Upper lobe of left lung (tissue), 6 donors: ENCODE measurements at regions not wholly inside any gene's neighbourhood (a gene's known extent, or its start where the extent isn't known, plus 50 kb on each side); places are given as distances from the start of the nearest gene placed in this dataset.

ENCODE experiments used
- ATAC-seq, 2 donors: fragments of 200-7000 bp; cut with Tn5 transposase; one replicate each; pipeline ENCODE4 v1.9.1; 2022; ENCODE audit warnings: mild to moderate bottlenecking in 2 of 2, moderate library complexity in 2 of 2; ENCODE audit not compliant: low FRiP score in 2 of 2
- DNase-seq, 2 donors: peaks; one replicate each; pipeline ENCODE4 v3.0.0-alpha.2; 2019 to 2020
- H3K27ac ChIP-seq, 4 donors: fragments of 200-600 bp; sonication (generic); one replicate each; pipeline ENCODE4 v1.5.1; 2016 to 2019
- H3K27me3 ChIP-seq, 4 donors: fragments of 200-600 bp; sonication (generic); one replicate each; pipeline ENCODE4 v1.5.1; 2017 to 2019
- H3K36me3 ChIP-seq, 4 donors: fragments of 200-600 bp; sonication (generic); one replicate each; pipeline ENCODE4 v1.5.1; 2016 to 2019
- H3K4me1 ChIP-seq, 4 donors: fragments of 200-600 bp; sonication (generic); one replicate each; pipeline ENCODE4 v1.5.1; 2018 to 2019
- H3K4me3 ChIP-seq, 4 donors: fragments of 200-600 bp; sonication (generic); one replicate each; pipeline ENCODE4 v1.5.1; 2017 to 2019; ENCODE audit warnings: mild to moderate bottlenecking in 2 of 4, moderate library complexity in 1 of 4
- H3K9me3 ChIP-seq, 4 donors: fragments of 200-600 bp; sonication (generic); one replicate each; pipeline ENCODE4 v1.5.1; 2018 to 2019
- EP300 ChIP-seq, 4 donors: sonication (generic); formaldehyde crosslinking; IDR thresholded peaks; one replicate each; pipeline ENCODE4 v1.5.1; 2017; ENCODE audit warnings: antibody characterized with exemption in 4 of 4, control low read depth in 2 of 4
- POLR2A ChIP-seq, 4 donors: fragments of 450-650 bp; IDR thresholded peaks; one replicate each; pipeline ENCODE4 v1.5.1; 2016 to 2017; ENCODE audit warnings: antibody characterized with exemption in 4 of 4, mild to moderate bottlenecking in 2 of 4
- POLR2AphosphoS5 ChIP-seq, 2 donors: sonication (generic); formaldehyde crosslinking; IDR thresholded peaks; one replicate each; pipeline ENCODE4 v1.5.1; 2017; ENCODE audit warnings: antibody characterized with exemption in 2 of 2
- WGBS, 2 donors: methylation state at CpG; one replicate each; pipeline ENCODE4 v1.1.5; 2017 to 2018; 5-methylcytosine and 5-hydroxymethylcytosine counted together
- TF ChIP-seq, protein P1 (sequence below), 6 experiments: fragments of 450-650 bp in 4 of 6; fragments of 200-600 bp in 2 of 6; sonication (generic) in 2 of 6; IDR thresholded peaks; one replicate each; pipeline ENCODE4 v1.5.1; 2016 to 2019; ENCODE audit warnings: antibody characterized with exemption in 6 of 6
- donor health status: DM: no; HTN: no; CAD: no; lungs with moderate emphysema.
- donor health status: DM: no; HTN: yes; CAD: no; lungs with severe emphysema.

DNA sequence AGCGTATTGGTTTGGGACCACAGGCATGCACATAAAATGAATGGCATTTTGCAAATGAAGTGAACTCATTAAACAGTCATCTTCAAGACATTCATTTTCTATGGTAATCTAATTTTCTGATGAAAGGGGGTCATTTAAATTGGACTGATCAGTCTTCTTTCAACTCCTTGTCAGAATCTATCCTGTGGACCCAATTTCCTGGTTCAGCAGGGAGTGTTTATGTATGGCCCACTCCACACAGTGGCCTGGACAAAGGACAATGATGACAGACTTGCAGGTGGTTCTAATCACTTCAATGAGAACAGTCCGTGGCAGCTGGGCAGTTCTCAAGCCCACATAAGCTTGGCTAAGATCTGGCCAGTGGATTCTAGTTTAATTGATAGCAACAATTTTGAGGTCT lies 448.1 kb downstream of the DCDC2C start:
- Histone ChIP-seq H3K4me1 (no peaks in the 10 kb centered on the region), H3K27me3 (no peaks in the 10 kb centered on the region), H3K36me3 (no peaks in the 10 kb centered on the region), H3K4me3 (no peak overlapping the region), H3K9me3 (no peaks in the 10 kb centered on the region), H3K27ac (no peak overlapping the region)
- WGBS, 2 donors, result 66 to 70% methylated on average over 2 of the region's 2 CpGs
- TF ChIP-seq POLR2AphosphoS5 (IDR thresholded peaks at IDR 0.05) (no peak), EP300 (IDR thresholded peaks at IDR 0.05) (no peak), POLR2A (IDR thresholded peaks at IDR 0.05) (no peak)
- TF ChIP-seq, protein P1, sequence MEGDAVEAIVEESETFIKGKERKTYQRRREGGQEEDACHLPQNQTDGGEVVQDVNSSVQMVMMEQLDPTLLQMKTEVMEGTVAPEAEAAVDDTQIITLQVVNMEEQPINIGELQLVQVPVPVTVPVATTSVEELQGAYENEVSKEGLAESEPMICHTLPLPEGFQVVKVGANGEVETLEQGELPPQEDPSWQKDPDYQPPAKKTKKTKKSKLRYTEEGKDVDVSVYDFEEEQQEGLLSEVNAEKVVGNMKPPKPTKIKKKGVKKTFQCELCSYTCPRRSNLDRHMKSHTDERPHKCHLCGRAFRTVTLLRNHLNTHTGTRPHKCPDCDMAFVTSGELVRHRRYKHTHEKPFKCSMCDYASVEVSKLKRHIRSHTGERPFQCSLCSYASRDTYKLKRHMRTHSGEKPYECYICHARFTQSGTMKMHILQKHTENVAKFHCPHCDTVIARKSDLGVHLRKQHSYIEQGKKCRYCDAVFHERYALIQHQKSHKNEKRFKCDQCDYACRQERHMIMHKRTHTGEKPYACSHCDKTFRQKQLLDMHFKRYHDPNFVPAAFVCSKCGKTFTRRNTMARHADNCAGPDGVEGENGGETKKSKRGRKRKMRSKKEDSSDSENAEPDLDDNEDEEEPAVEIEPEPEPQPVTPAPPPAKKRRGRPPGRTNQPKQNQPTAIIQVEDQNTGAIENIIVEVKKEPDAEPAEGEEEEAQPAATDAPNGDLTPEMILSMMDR (IDR thresholded peaks at IDR 0.05), result no peak
- no peak for ATAC-seq
- no peak for DNase-seq

DNA sequence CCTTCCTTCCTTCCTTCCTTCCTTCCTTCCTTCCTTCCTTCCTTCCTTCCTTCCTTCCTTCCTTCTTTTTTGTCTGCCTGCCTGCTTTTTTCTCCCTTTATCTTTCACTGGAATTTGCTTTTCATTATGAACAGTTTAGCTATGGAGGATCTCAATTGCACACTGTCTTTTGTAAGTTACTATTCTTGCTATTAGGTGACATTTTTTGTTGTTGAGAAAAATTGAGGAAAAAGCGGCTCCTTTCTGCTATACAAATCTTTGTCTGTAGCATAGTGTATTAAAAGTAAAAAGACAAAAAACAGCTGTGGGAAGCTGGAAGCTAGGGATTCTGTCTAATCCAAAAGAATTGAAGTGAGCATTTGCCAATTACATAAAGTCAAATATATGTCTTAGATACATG lies 448.7 kb downstream of the DCDC2C start:
- no peak for TF ChIP-seq POLR2A (IDR thresholded peaks at IDR 0.05)
- no peak for TF ChIP-seq EP300 (IDR thresholded peaks at IDR 0.05)
- TF ChIP-seq, protein P1 (IDR thresholded peaks at IDR 0.05), result no peak
- no peak for TF ChIP-seq POLR2AphosphoS5 (IDR thresholded peaks at IDR 0.05)
- Histone ChIP-seq H3K4me3 (no peak overlapping the region), H3K4me1 (no peaks in the 10 kb centered on the region), H3K36me3 (no peaks in the 10 kb centered on the region), H3K27me3 (no peaks in the 10 kb centered on the region), H3K9me3 (no peaks in the 10 kb centered on the region), H3K27ac (no peak overlapping the region)
- no peak for ATAC-seq
- WGBS, 2 donors, result 90 to 96% methylated on average over 1 of the region's 1 CpG
- no peak for DNase-seq

DNA sequence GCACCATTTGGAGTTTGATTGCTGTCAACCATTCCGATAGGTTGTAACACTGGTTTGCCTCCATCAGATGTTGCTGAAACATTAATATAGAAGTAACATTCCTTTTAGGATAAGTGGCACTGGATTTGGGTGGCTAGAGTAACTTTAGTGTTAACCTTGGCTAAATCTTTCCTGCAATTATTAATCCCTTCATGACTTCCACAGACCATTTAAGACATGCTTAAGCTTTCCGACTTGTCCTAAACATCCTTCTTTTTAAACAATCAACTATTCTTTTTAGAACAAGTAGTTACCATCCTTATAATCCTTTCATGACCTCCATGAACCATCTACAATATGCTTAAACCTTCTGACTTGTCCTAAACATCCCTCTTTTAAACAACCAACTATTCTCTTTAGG lies 465.5 kb downstream of the DCDC2C start:
- DNase-seq (no peak), ATAC-seq (no peak)
- no peaks in the 10 kb centered on the region for H3K36me3 ChIP-seq
- H3K27me3 ChIP-seq, result no peaks in the 10 kb centered on the region
- TF ChIP-seq EP300 (IDR thresholded peaks at IDR 0.05) (no peak), POLR2A (IDR thresholded peaks at IDR 0.05) (no peak), POLR2AphosphoS5 (IDR thresholded peaks at IDR 0.05) (no peak)
- TF ChIP-seq, protein P1 (IDR thresholded peaks at IDR 0.05), result no peak
- no peak overlapping the region for H3K4me3 ChIP-seq
- no peak overlapping the region for H3K27ac ChIP-seq
- WGBS, 2 donors, result 72 to 90% methylated on average over 2 of the region's 2 CpGs
- no peaks in the 10 kb centered on the region for H3K4me1 ChIP-seq
- H3K9me3 ChIP-seq, result peaks cover 0 to 31% (median 9%) of the 10 kb centered on the region in 4 donors

DNA sequence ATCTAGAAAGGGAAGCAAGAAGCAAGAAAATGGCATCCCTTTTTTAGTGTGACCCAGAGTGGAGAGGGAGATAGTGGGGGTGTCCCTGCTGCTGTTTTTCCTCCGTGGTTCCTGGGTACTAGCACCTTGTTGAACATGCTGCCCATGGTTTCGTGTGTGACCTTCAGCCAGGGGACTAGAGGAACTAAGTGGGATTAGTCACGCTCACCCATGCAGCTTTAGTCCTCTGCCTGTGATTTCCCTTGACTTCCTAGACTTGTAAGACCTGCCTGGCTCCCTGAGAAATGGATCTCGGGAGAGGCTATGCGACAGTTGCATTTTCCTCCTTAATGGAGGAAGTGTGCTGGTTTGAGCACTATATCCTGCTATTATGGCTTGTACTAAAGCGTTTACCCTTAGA lies 471.4 kb downstream of the DCDC2C start:
- TF ChIP-seq, protein P1 (IDR thresholded peaks at IDR 0.05), result no peak
- no peak for TF ChIP-seq POLR2AphosphoS5 (IDR thresholded peaks at IDR 0.05)
- TF ChIP-seq EP300 (IDR thresholded peaks at IDR 0.05), result no peak
- no peak for TF ChIP-seq POLR2A (IDR thresholded peaks at IDR 0.05)
- ATAC-seq, result no peak
- no peaks in the 10 kb centered on the region for H3K4me1 ChIP-seq
- H3K27ac ChIP-seq, result no peak overlapping the region
- H3K4me3 ChIP-seq, result no peak overlapping the region
- no peak for DNase-seq
- WGBS, 2 donors, result 68 to 70% methylated on average over 6 of the region's 6 CpGs
- no peaks in the 10 kb centered on the region for H3K36me3 ChIP-seq
- H3K27me3 ChIP-seq, result no peaks in the 10 kb centered on the region
- peaks cover 0 to 60% (median 30%) of the 10 kb centered on the region in 4 donors for H3K9me3 ChIP-seq

DNA sequence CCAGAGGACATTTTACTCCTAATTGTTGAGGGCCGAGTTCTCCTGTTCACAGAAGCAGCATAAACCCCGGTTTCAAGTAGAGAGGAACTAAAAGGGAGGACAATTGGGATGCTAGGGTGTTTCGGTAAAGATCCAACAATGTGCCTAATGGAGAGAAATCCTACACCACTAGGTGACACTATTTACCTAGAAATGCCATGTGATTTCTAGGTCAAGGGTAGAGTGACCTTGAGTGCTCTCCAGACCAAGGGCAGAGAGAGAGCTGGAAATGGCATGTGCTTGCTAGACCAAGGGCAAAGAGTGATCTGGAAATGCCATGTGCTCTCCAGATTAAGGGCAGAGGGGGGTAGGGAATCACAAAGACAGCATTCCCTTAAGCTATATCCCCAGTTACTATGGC lies 472.0 kb downstream of the DCDC2C start:
- peaks cover 0 to 59% (median 30%) of the 10 kb centered on the region in 4 donors for H3K9me3 ChIP-seq
- H3K4me3 ChIP-seq, result no peak overlapping the region
- DNase-seq (no peak), ATAC-seq (no peak)
- H3K27me3 ChIP-seq, result no peaks in the 10 kb centered on the region
- H3K36me3 ChIP-seq, result no peaks in the 10 kb centered on the region
- TF ChIP-seq, protein P1 (IDR thresholded peaks at IDR 0.05), result no peak
- TF ChIP-seq EP300 (IDR thresholded peaks at IDR 0.05), result no peak
- no peak for TF ChIP-seq POLR2A (IDR thresholded peaks at IDR 0.05)
- TF ChIP-seq POLR2AphosphoS5 (IDR thresholded peaks at IDR 0.05), result no peak
- H3K27ac ChIP-seq, result no peak overlapping the region
- WGBS, 2 donors, result 84 to 88% methylated on average over 3 of the region's 3 CpGs
- no peaks in the 10 kb centered on the region for H3K4me1 ChIP-seq
